ENCODE measurements at regions not wholly inside any gene's neighbourhood (a gene's known extent, or its start where the extent isn't known, plus 50 kb on each side); places are given as distances from the start of the nearest gene placed in this dataset.
"Not testable (repeated sequence)": the region's sequence is repeated elsewhere in the genome, so short reads cannot be mapped to it uniquely, and the experiment has no call there.

GRCh38 chr11:67728163-67728571 lies 53.7 kb upstream of the ALDH3B2 start:
- intact Hi-C loops (cut with micrococcal nuclease; ENCODE audit: unreplicated experiment); DNase-seq (ENCODE audit: low read depth, low spot score); in situ Hi-C loops (cut with HindIII; ENCODE audit: low pct_unique_long_range_greater_than_20kb, low sequenced_read_pairs): not testable (repeated sequence)

GRCh38 chr11:67727066-67728040 lies 52.9 kb upstream of the ALDH3B2 start:
- in situ Hi-C loops (cut with HindIII; ENCODE audit: low pct_unique_long_range_greater_than_20kb, low sequenced_read_pairs); H3K4me3 ChIP-seq (ENCODE audit: low read depth in 2 of 2, low read length in 2 of 2); DNase-seq (ENCODE audit: low read depth, low spot score); POLR2A ChIA-PET; H3K36me3 ChIP-seq (ENCODE audit: control insufficient read depth, insufficient read depth, low read length); ATAC-seq; intact Hi-C loops (cut with micrococcal nuclease; ENCODE audit: unreplicated experiment); CTCF ChIA-PET; H3K27ac ChIP-seq (ENCODE audit: low read length); H3K9me3 ChIP-seq (ENCODE audit: control insufficient read depth, insufficient read depth, low read depth, low read length); H3K27me3 ChIP-seq (ENCODE audit: control insufficient read depth, insufficient read depth, low read length); BruUV-seq (replicated peaks): not testable (repeated sequence)
- H3K4me1 ChIP-seq (ENCODE audit: control insufficient read depth, insufficient read depth, low read length), result peaks cover 12% of the 10 kb centered on the region

More at GRCh38 chr11:67728163-67728571, 53.7 kb upstream of the ALDH3B2 start:
- H3K27me3 ChIP-seq (ENCODE audit: control insufficient read depth, insufficient read depth, low read length); H3K9me3 ChIP-seq (ENCODE audit: control insufficient read depth, insufficient read depth, low read depth, low read length); BruUV-seq (replicated peaks); POLR2A ChIA-PET; CTCF ChIA-PET; ATAC-seq; H3K27ac ChIP-seq (ENCODE audit: low read length); H3K4me3 ChIP-seq (ENCODE audit: low read depth in 2 of 2, low read length in 2 of 2); H3K36me3 ChIP-seq (ENCODE audit: control insufficient read depth, insufficient read depth, low read length): not testable (repeated sequence)
- H3K4me1 ChIP-seq (ENCODE audit: control insufficient read depth, insufficient read depth, low read length), result peaks cover 13% of the 10 kb centered on the region

All from Panc1 (cell line).